Liver (tissue), 3 donors: ENCODE measurements at regions not wholly inside any gene's neighbourhood (a gene's known extent, or its start where the extent isn't known, plus 50 kb on each side); places are given as distances from the start of the nearest gene placed in this dataset.

Experiments
- CTCF ChIP-seq: fragments of 150-350 bp; IDR thresholded peaks from 2 replicates; pipeline ENCODE4 v1.5.1; 2017; ENCODE audit warnings: improper control_type of control experiment, low read depth, low read length; ENCODE audit not compliant: missing input control
- GABPA ChIP-seq, 2 donors: IDR thresholded peaks in 1 of 2; conservative IDR thresholded peaks in 1 of 2; 2 replicates each; pipeline ENCODE4 v1.6.1; 2016; ENCODE audit warnings: antibody characterized with exemption in 2 of 2, mild to moderate bottlenecking in 1 of 2, moderate library complexity in 1 of 2
- HNF4G ChIP-seq: IDR thresholded peaks from 2 replicates; pipeline ENCODE4 v1.6.1; 2016; ENCODE audit warnings: antibody characterized with exemption
- JUND ChIP-seq, 2 donors: IDR thresholded peaks; 2 replicates each; pipeline ENCODE4 v1.6.1; 2016; ENCODE audit warnings: antibody characterized with exemption in 2 of 2
- RAD21 ChIP-seq, 2 donors: IDR thresholded peaks; 2 replicates each; pipeline ENCODE4 v1.6.1; 2016; ENCODE audit warnings: antibody characterized with exemption in 2 of 2, mild to moderate bottlenecking in 2 of 2
- REST ChIP-seq: IDR thresholded peaks from 2 replicates; pipeline ENCODE4 v1.6.1; 2016; ENCODE audit warnings: antibody characterized with exemption, mild to moderate bottlenecking
- TAF1 ChIP-seq: conservative IDR thresholded peaks from 2 replicates; pipeline ENCODE4 v1.6.1; 2016; ENCODE audit warnings: antibody characterized with exemption, mild to moderate bottlenecking
- YY1 ChIP-seq: IDR thresholded peaks from 2 replicates; pipeline ENCODE4 v1.6.1; 2016; ENCODE audit warnings: antibody characterized with exemption, mild to moderate bottlenecking
- ZBTB33 ChIP-seq: IDR thresholded peaks from 2 replicates; pipeline ENCODE4 v1.6.1; 2016; ENCODE audit warnings: antibody characterized with exemption
- donor health status: healthy.
- donor health status: healthy.

DNA sequence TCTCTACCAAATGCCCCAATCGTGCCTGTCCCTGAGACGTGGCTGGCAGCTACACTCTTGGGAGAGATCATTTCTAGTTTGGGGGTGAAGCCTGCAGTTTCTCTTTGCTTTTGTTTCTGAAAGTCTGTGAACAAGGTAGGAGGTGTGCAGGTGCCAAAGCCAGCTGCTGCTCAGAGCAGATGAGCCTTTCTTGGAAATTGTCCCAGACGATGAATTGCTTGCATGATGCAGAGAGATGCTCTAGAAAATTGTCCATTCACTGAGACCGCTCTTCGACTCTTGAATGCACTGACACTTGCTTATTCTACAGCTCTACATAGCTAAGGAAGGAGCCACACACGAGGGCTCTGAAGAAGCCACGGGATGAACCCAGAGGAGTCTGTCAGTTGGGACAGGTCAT, 225.6 kb upstream of the E2F8 start:
- TF ChIP-seq CTCF (no peak), YY1 (no peak), GABPA (IDR thresholded peaks at IDR 0.05 in 1 of 2, conservative IDR thresholded peaks at IDR 0.05 in 1 of 2) (no peak), REST (no peak), HNF4G (no peak), TAF1 (no peak), ZBTB33 (no peak), RAD21 (IDR thresholded peaks at IDR 0.05) (no peak), JUND (IDR thresholded peaks at IDR 0.05) (no peak)
